ENCODE measurements at regions not wholly inside any gene's neighbourhood (a gene's known extent, or its start where the extent isn't known, plus 50 kb on each side); places are given as distances from the start of the nearest gene placed in this dataset.

GRCh38 chr2:234747032-234747431 is 204.8 kb upstream of the SH3BP4 start:
- H3K27ac ChIP-seq: no peak overlapping the region
- FAIRE-seq: no peak

DNA sequence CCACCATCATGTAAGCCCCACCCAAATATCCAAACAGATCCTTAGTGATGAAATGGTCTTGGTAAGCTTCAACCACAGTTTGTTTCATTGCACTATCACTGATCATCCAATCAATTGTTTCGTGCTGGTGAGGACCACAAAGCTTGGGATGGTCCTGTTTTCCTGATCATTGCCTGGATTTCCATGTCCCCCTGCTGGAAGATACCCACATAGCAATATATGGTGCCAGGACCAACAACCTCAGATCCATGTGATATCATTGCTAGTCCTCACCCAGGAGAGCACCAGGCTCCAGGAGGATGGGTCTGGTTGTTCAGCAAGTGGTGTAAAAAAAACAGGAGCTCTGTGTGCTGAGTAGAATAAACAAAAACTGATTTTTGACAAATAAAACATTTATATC is 206.5 kb upstream of the SH3BP4 start:
- intact Hi-C loops (cut with DNase I): no loop called here
- TF ChIP-seq, protein P1, sequence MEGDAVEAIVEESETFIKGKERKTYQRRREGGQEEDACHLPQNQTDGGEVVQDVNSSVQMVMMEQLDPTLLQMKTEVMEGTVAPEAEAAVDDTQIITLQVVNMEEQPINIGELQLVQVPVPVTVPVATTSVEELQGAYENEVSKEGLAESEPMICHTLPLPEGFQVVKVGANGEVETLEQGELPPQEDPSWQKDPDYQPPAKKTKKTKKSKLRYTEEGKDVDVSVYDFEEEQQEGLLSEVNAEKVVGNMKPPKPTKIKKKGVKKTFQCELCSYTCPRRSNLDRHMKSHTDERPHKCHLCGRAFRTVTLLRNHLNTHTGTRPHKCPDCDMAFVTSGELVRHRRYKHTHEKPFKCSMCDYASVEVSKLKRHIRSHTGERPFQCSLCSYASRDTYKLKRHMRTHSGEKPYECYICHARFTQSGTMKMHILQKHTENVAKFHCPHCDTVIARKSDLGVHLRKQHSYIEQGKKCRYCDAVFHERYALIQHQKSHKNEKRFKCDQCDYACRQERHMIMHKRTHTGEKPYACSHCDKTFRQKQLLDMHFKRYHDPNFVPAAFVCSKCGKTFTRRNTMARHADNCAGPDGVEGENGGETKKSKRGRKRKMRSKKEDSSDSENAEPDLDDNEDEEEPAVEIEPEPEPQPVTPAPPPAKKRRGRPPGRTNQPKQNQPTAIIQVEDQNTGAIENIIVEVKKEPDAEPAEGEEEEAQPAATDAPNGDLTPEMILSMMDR (IDR thresholded peaks at IDR 0.05): no peak
- ATAC-seq (no peak), DNase-seq (no peak), FAIRE-seq (no peak)
- Histone ChIP-seq H3K27me3 (no peaks in the 10 kb centered on the region), H3K9me3 (no peaks in the 10 kb centered on the region), H3K36me3 (no peaks in the 10 kb centered on the region), H3K27ac (no peak overlapping the region), H3K4me3 (no peak overlapping the region), H3K4me1 (no peaks in the 10 kb centered on the region)
- WGBS, 2 donors: 73 to 82% methylated on average over 1 of the region's 1 CpG

More at GRCh38 chr2:234747032-234747431, 204.8 kb upstream of the SH3BP4 start:
- no peaks in the 10 kb centered on the region for H3K36me3 ChIP-seq
- no peak for ATAC-seq
- H3K9me3 ChIP-seq: no peaks in the 10 kb centered on the region
- intact Hi-C loops (cut with DNase I): no loop called here
- H3K27me3 ChIP-seq: no peaks in the 10 kb centered on the region
- TF ChIP-seq, protein P1 (IDR thresholded peaks at IDR 0.05): no peak
- H3K4me3 ChIP-seq: no peak overlapping the region
- DNase-seq: no peak
- H3K4me1 ChIP-seq: no peaks in the 10 kb centered on the region

DNA sequence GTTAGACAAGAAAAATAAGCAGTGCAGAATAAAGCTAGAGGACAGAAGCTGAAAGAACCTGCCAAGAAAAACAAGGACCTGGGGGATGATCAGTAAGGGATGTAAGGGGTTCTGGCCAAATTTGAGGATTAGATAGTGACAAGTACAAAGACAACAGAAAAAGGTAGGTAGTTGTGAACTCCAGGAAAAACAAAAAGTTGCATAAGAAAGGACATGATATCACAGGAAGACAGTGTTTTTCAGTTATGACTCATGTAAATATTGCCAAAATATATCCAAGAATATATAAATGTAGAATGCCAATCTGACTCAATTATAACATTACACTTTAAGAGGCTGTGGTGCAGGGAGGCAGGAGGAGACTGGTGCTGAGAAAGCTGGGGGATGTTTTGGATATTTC is 209.8 kb upstream of the SH3BP4 start:
- H3K27ac ChIP-seq: no peak overlapping the region
- TF ChIP-seq, protein P1 (IDR thresholded peaks at IDR 0.05): no peak
- no peak overlapping the region for H3K4me3 ChIP-seq
- intact Hi-C loops (cut with DNase I): no loop called here
- no peaks in the 10 kb centered on the region for H3K27me3 ChIP-seq
- H3K4me1 ChIP-seq: no peaks in the 10 kb centered on the region
- no peak for ATAC-seq
- H3K9me3 ChIP-seq: no peaks in the 10 kb centered on the region
- DNase-seq: no peak
- no peak for FAIRE-seq
- no peaks in the 10 kb centered on the region for H3K36me3 ChIP-seq

DNA sequence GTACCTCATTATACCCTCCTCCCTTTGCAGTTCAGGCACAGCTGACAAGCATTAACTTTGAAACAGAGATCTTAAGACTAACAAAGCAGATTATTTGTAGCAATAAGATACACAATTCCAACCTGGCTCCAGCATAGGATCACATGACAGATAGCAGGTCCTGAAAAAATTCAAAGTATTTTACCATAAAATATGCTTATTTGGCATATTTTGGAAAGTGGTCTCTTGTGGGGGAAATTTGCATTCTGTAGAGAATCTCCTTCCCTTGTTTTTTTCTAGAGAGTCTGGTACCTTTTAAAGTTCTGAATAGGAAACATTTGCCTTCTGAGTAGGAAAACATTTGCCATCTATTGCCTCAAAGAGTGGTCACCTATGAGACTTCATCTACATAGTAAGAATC is 212.8 kb upstream of the SH3BP4 start:
- Histone ChIP-seq H3K9me3 (no peaks in the 10 kb centered on the region), H3K27me3 (no peaks in the 10 kb centered on the region), H3K36me3 (no peaks in the 10 kb centered on the region), H3K27ac (no peak overlapping the region), H3K4me1 (no peaks in the 10 kb centered on the region), H3K4me3 (no peak overlapping the region)
- intact Hi-C loops (cut with DNase I): no loop called here
- DNase-seq (no peak), ATAC-seq (no peak), FAIRE-seq (no peak)
- TF ChIP-seq, protein P1 (IDR thresholded peaks at IDR 0.05): no peak

DNA sequence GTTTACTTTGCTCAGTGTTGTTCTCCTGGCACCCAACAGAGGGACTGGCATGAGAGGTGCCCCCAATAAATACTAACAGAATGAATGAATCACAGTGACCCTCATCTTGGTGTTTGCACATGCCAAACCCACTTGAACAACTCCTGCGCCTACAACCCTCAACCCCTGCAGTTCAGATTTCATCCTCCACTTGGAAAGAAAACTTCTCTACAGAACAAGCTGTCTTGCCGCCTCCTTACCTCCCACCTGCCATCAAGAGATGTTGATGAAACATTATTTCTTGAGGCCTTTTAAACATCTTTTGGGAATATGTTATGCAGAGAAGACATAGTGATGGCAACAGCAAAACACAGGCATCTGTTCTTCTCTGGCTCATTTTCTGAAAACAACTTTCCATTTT is 216.0 kb upstream of the SH3BP4 start:
- TF ChIP-seq, protein P1 (IDR thresholded peaks at IDR 0.05): no peak
- DNase-seq (no peak), FAIRE-seq (no peak), ATAC-seq (no peak)
- intact Hi-C loops (cut with DNase I): no loop called here
- no peak overlapping the region for H3K4me3 ChIP-seq
- no peak overlapping the region for H3K27ac ChIP-seq
- H3K9me3 ChIP-seq: no peaks in the 10 kb centered on the region
- H3K36me3 ChIP-seq: no peaks in the 10 kb centered on the region
- H3K27me3 ChIP-seq: no peaks in the 10 kb centered on the region
- 96 to 98% methylated on average over 2 of the region's 2 CpGs for WGBS, 2 donors
- no peaks in the 10 kb centered on the region for H3K4me1 ChIP-seq

Data from pancreas (tissue), 10 donors.